LNCaP clone FGC (cell line): ENCODE measurements at regions not wholly inside any gene's neighbourhood (a gene's known extent, or its start where the extent isn't known, plus 50 kb on each side); places are given as distances from the start of the nearest gene placed in this dataset.

ENCODE experiments used
- DNase-seq: peaks from one replicate; pipeline ENCODE4 v3.0.0-alpha.2; 2011; ENCODE audit warnings: low read depth
- H3K4me3 ChIP-seq: 2 replicates; pipeline ENCODE4 v1.5.1; 2011; ENCODE audit warnings: mild to moderate bottlenecking, low read depth, low read length, control low read depth
- TF ChIP-seq, protein P1 (sequence below): IDR thresholded peaks from 2 replicates; pipeline ENCODE4 v1.5.1; 2012; ENCODE audit warnings: mild to moderate bottlenecking; ENCODE audit not compliant: control insufficient read depth, insufficient read depth; ENCODE audit errors: extremely low read depth

DNA sequence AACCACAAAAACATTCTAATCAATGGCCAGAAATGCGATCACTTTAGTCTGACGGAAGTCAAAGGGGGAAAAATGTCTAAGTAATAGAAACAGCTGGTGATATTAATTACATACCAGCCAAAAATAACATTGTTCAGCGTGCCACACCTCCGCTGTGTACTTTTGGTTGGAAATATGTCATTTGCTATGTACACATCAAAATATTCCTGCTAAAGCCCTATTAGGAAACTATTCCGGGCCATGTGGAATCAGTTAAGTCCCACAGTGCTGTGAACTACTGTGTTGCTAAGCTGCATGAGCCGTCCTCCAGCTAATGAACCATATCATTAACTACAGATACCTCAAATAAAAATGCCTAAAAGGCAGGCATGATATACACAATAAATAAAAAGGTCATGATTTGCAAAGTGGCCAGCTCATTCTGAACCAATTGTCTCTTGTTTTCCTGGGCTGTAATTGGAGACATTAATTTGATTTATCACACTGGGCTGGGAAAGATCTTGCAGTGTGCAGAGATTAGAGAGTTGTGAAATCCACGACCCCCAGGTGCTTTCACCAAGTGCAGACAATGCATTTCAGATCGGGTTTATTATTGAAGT lies 200.5 kb upstream of the LRTM1 start:
- no peak for DNase-seq
- no peak overlapping the region for H3K4me3 ChIP-seq
- TF ChIP-seq, protein P1, sequence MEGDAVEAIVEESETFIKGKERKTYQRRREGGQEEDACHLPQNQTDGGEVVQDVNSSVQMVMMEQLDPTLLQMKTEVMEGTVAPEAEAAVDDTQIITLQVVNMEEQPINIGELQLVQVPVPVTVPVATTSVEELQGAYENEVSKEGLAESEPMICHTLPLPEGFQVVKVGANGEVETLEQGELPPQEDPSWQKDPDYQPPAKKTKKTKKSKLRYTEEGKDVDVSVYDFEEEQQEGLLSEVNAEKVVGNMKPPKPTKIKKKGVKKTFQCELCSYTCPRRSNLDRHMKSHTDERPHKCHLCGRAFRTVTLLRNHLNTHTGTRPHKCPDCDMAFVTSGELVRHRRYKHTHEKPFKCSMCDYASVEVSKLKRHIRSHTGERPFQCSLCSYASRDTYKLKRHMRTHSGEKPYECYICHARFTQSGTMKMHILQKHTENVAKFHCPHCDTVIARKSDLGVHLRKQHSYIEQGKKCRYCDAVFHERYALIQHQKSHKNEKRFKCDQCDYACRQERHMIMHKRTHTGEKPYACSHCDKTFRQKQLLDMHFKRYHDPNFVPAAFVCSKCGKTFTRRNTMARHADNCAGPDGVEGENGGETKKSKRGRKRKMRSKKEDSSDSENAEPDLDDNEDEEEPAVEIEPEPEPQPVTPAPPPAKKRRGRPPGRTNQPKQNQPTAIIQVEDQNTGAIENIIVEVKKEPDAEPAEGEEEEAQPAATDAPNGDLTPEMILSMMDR, result no peak

- TF ChIP-seq, protein P1, result no peak
- no peak for DNase-seq
- H3K4me3 ChIP-seq, result no peak overlapping the region
Measured at GRCh38 chr3:55127565-55127964, 199.7 kb upstream of the LRTM1 start.

DNA sequence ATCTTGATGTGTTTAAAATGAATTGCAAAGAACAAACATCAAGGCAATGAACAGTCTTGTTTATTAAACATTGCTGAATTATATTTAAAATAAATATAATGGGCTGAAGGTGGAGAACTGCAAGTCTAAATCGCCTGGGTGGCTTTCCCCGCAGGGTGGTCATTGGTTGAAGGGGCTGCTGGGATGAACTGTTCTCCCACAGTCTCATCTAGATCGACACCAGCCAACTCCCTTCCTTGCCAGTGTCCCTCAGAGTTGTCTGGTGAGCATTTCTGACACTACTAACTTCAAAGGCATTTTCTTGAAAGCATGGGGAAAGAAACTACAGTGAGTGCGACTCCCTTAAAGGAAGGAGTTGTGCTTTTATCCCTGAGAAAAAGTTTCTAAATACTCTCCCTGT lies 196.5 kb upstream of the LRTM1 start:
- DNase-seq, result no peak
- no peak overlapping the region for H3K4me3 ChIP-seq
- TF ChIP-seq, protein P1, result no peak
